GM12878 (cell line): ENCODE measurements at regions not wholly inside any gene's neighbourhood (a gene's known extent, or its start where the extent isn't known, plus 50 kb on each side); places are given as distances from the start of the nearest gene placed in this dataset.

ENCODE experiments used
- ATAC-seq: fragments of 200-7000 bp; cut with Tn5 transposase; 3 replicates; pipeline ENCODE4 v1.9.1; 2020; ENCODE audit warnings: mild to moderate bottlenecking, moderate library complexity
- BruUV-seq: library from RNA; stranded (reverse); fragments of 400-500 nt; replicated peaks from 2 replicates; lab custom pipeline; 2021; lab: Mats Ljungman, UMichigan
- CTCF ChIA-PET: fragments of 300-600 bp; sonication (Branson Sonifier 250); formaldehyde crosslinking; extraction: SDS; loops from one replicate; lab custom pipeline; 2021; ENCODE audit warnings: inconsistent platforms; lab: Yijun Ruan, JAX
- POLR2A ChIA-PET: fragments of 350-600 bp; formaldehyde crosslinking; extraction: SDS; loops from one replicate; lab custom pipeline; 2021; ENCODE audit warnings: inconsistent platforms; lab: Charles Lee
- RAD21 ChIA-PET: fragments of 300-600 bp; sonication (Branson Sonifier 250); formaldehyde crosslinking; loops from one replicate; lab custom pipeline; 2023; ENCODE audit warnings: antibody characterized with exemption; ENCODE audit not compliant: unreplicated experiment; lab: Charles Lee
- SMC1A ChIA-PET: fragments of 300-600 bp; sonication (Branson Sonifier 250); formaldehyde crosslinking; loops from one replicate; lab custom pipeline; 2023; ENCODE audit not compliant: unreplicated experiment, uncharacterized antibody; lab: Charles Lee
- DNase-seq: peaks from one replicate; pipeline ENCODE4 v3.0.0-alpha.2; 2011; ENCODE audit warnings: low read depth, low spot score
- FAIRE-seq: peaks from 3 replicates; lab custom pipeline; 2011; peaks lifted over from hg19 to GRCh38; lab: Jason Lieb, UNC
- H2AFZ ChIP-seq: 2 replicates; pipeline ENCODE4 v1.6.0; 2011; ENCODE audit warnings: low read depth, low read length, control low read depth; ENCODE audit not compliant: control insufficient read depth
- H3K27ac ChIP-seq: 2 replicates; pipeline ENCODE4 v1.5.1; 2011; ENCODE audit warnings: control low read depth; ENCODE audit not compliant: control insufficient read depth, insufficient read depth
- H3K27me3 ChIP-seq, 2 experiments: replicated peaks in 1 of 2; 2 replicates each; pipeline versions ENCODE4 v1.6.0 to v1.6.1; 2011; ENCODE audit warnings: low read length in 1 of 2; ENCODE audit not compliant: control insufficient read depth in 2 of 2, insufficient read depth in 2 of 2
- H3K36me3 ChIP-seq, 2 experiments: 2 replicates each; pipeline ENCODE4 v1.5.1; 2011; ENCODE audit warnings: low read length in 1 of 2; ENCODE audit not compliant: control insufficient read depth in 2 of 2, insufficient read depth in 2 of 2
- H3K4me1 ChIP-seq: 2 replicates; pipeline ENCODE4 v1.6.1; 2011; ENCODE audit warnings: mild to moderate bottlenecking, low read length, moderate library complexity, mixed read lengths; ENCODE audit not compliant: control insufficient read depth, insufficient read depth
- H3K4me2 ChIP-seq: 2 replicates; pipeline ENCODE4 v1.6.0; 2011; ENCODE audit warnings: control low read depth; ENCODE audit not compliant: control insufficient read depth, insufficient read depth
- H3K4me3 ChIP-seq: fragments of 200-600 bp; sonication (generic); 2 replicates; pipeline ENCODE4 v1.5.1; 2016
- H3K79me2 ChIP-seq: 2 replicates; pipeline ENCODE4 v1.6.0; 2011; ENCODE audit warnings: low read length; ENCODE audit not compliant: control insufficient read depth, insufficient read depth
- H3K9ac ChIP-seq: 2 replicates; pipeline ENCODE4 v1.8.0; 2011; ENCODE audit warnings: low read length, control low read depth, mixed read lengths; ENCODE audit not compliant: control insufficient read depth, insufficient read depth
- H3K9me3 ChIP-seq: replicated peaks from 3 replicates; pipeline ENCODE4 v1.5.1; 2011; ENCODE audit warnings: mild to moderate bottlenecking, low read length; ENCODE audit not compliant: control insufficient read depth, insufficient read depth
- H4K20me1 ChIP-seq: 2 replicates; pipeline ENCODE4 v1.6.0; 2011; ENCODE audit not compliant: control insufficient read depth, insufficient read depth
- BACH1 ChIP-seq: fragments of 450-650 bp; IDR thresholded peaks from 2 replicates; pipeline ENCODE4 v1.6.1; 2017; ENCODE audit warnings: mild to moderate bottlenecking, borderline replicate concordance
- CHD4 ChIP-seq: fragments of 200-600 bp; sonication (generic); IDR thresholded peaks from 2 replicates; pipeline ENCODE4 v1.6.1; 2016; ENCODE audit warnings: mild to moderate bottlenecking
- EGR1 ChIP-seq, 2 experiments: IDR thresholded peaks; 1 replicate in 1 of 2; 2 replicates in 1 of 2; pipeline ENCODE4 v1.6.1; 2011 to 2012; ENCODE audit warnings: low read depth in 2 of 2, low read length in 2 of 2, borderline replicate concordance in 1 of 2, mild to moderate bottlenecking in 1 of 2, moderate library complexity in 1 of 2
- HDAC6 ChIP-seq: fragments of 200-600 bp; sonication (generic); IDR thresholded peaks from one replicate; pipeline ENCODE4 v1.8.0; 2017; ENCODE audit warnings: antibody characterized with exemption; ENCODE audit not compliant: unreplicated experiment
- JUNB ChIP-seq: IDR thresholded peaks from 2 replicates; pipeline ENCODE4 v1.6.1; 2016; ENCODE audit warnings: antibody characterized with exemption, mild to moderate bottlenecking
- MXI1 ChIP-seq: fragments of 150-350 bp; IDR thresholded peaks from 2 replicates; pipeline ENCODE4 v1.6.1; 2011; ENCODE audit warnings: low read depth, mild to moderate bottlenecking, inconsistent platforms, low read length, improper control_type of control experiment
- PAX8 ChIP-seq: fragments of 450-650 bp; IDR thresholded peaks from 2 replicates; pipeline ENCODE4 v1.6.1; 2017; ENCODE audit warnings: mild to moderate bottlenecking, moderate library complexity
- SP1 ChIP-seq: IDR thresholded peaks from one replicate; pipeline ENCODE4 v1.6.1; 2011; ENCODE audit warnings: low read depth, low read length
- SREBF1 ChIP-seq: IDR thresholded peaks from 2 replicates; pipeline ENCODE4 v1.6.1; 2012; ENCODE audit warnings: mild to moderate bottlenecking, low read length
- TARDBP ChIP-seq: IDR thresholded peaks from 2 replicates; pipeline ENCODE4 v1.6.1; 2016; ENCODE audit warnings: borderline replicate concordance
- TCF7 ChIP-seq: IDR thresholded peaks from 2 replicates; pipeline ENCODE4 v1.6.1; 2014; ENCODE audit warnings: antibody characterized with exemption, borderline replicate concordance
- ZBED1 ChIP-seq: IDR thresholded peaks from 2 replicates; pipeline ENCODE4 v1.6.1; 2016; ENCODE audit warnings: borderline replicate concordance
- WGBS: methylation state at CpG from one replicate; pipeline ENCODE4 v1.1.6; 2016; ENCODE audit warnings: low lambda C conversion rate; ENCODE audit not compliant: insufficient replicate concordance, insufficient coverage; ENCODE audit errors: missing lambda C conversion rate; 5-methylcytosine and 5-hydroxymethylcytosine counted together
- in situ Hi-C: fragments of 300-500 bp; cut with MboI; formaldehyde crosslinking; loops from 9 replicates; pipeline ENCODE4 v1.14.3; 2018; ENCODE audit warnings: mixed read lengths
- intact Hi-C: fragments of 100-400 bp; cut with micrococcal nuclease; formaldehyde crosslinking; loops from one replicate; pipeline ENCODE4 v1.14.2; 2022; ENCODE audit not compliant: unreplicated experiment
- TF ChIP-seq, protein P1 (sequence below): IDR thresholded peaks from 2 replicates; pipeline ENCODE4 v1.6.1; 2011; ENCODE audit warnings: low read depth, mild to moderate bottlenecking, low read length, moderate library complexity, borderline replicate concordance; ENCODE audit errors: extremely low read depth
- TF ChIP-seq, protein P2 (sequence below): IDR thresholded peaks from 2 replicates; pipeline ENCODE4 v1.6.1; 2012; ENCODE audit warnings: low read depth, low read length, improper control_type of control experiment
- TF ChIP-seq, protein P3 (sequence below), 3 experiments: IDR thresholded peaks in 2 of 3; conservative IDR thresholded peaks in 1 of 3; 2 replicates each; pipeline ENCODE4 v1.5.1; 2011; ENCODE audit warnings: low read depth in 3 of 3, low read length in 3 of 3, mild to moderate bottlenecking in 3 of 3, control low read depth in 2 of 3, moderate library complexity in 2 of 3, inconsistent platforms in 1 of 3, mixed read lengths in 1 of 3; ENCODE audit not compliant: control insufficient read depth in 2 of 3, insufficient read depth in 1 of 3; ENCODE audit errors: extremely low read depth in 1 of 3
- TF ChIP-seq, protein P4 (sequence below): fragments of 450-650 bp; conservative IDR thresholded peaks from 2 replicates; pipeline ENCODE4 v1.6.1; 2017; ENCODE audit warnings: mild to moderate bottlenecking, moderate library complexity
- TF ChIP-seq, protein P5 (sequence below): fragments of 450-650 bp; IDR thresholded peaks from 2 replicates; pipeline ENCODE4 v1.6.1; 2017; ENCODE audit warnings: low read depth, mild to moderate bottlenecking, moderate library complexity

DNA sequence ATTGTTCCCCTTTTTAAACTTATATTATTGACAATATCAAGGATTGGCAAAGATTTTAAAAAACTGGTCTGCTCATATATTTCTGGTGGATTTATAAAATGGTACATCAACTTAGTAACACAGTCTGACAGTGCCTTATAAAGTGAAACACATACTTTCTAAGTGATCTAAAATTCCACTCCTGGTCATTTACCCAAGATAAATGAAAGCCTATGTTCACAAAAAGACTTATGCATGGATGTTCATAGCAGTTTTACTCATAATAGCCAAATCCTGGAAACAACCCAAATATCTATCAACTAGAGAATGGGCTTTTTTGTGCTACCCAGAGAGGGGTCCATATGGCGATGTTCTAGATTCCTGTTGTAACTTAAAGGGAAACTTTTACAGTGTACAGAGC is 222.4 kb upstream of the FAM83B start (continued):
- TF ChIP-seq EGR1 (IDR thresholded peaks at IDR 0.05; ENCODE audit: borderline replicate concordance in 1 of 2, low read depth in 2 of 2, low read length in 2 of 2) = no peak

DNA sequence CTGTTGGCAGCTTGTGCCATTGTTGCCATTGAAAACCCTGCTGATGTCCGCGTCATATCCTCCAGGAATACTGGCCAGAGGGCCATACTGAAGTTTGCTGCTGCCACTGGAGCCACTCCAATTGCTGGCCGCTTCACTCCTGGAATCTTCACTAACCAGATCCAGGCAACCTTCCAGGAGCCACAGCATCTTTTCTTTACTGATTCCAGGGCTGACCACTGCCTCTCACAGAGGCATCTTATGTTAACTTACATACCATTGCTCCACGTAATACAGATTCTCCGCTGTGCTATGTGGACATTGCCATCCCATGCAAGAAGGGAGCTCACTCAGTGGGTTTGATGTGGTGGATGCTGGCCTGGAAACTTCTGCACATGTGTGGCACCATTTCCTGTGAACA is 221.8 kb upstream of the FAM83B start:
- ChIA-PET POLR2A (no interaction called here), SMC1A (interaction anchor here (0.8 kb wide), 1 partner anchor 14 kb away, joined by 3 read pairs; no protein-coding TSS in a partner anchor), CTCF (no interaction called here), RAD21 (no interaction called here)
- no peak overlapping the region for H3K27ac ChIP-seq
- H3K27me3 ChIP-seq = no peaks in the 10 kb centered on the region
- no peaks in the 10 kb centered on the region for H3K4me1 ChIP-seq
- no peaks in the 10 kb centered on the region for H3K9me3 ChIP-seq
- in situ Hi-C loops (no loop called here), intact Hi-C loops (no loop called here)
- no peaks in the 10 kb centered on the region for H3K36me3 ChIP-seq
- H3K4me2 ChIP-seq = no peak overlapping the region
- no peak overlapping the region for H3K4me3 ChIP-seq
- DNase-seq (no peak), FAIRE-seq (no peak), ATAC-seq (no peak)
- no peak overlapping the region for H2AFZ ChIP-seq
- 73% methylated on average over 5 of the region's 5 CpGs for WGBS
- no peak overlapping the region for H3K9ac ChIP-seq
- BruUV-seq = no TSS peak
- no peaks in the 10 kb centered on the region for H3K79me2 ChIP-seq
- H4K20me1 ChIP-seq = no peaks in the 10 kb centered on the region
- TF ChIP-seq, protein P1, sequence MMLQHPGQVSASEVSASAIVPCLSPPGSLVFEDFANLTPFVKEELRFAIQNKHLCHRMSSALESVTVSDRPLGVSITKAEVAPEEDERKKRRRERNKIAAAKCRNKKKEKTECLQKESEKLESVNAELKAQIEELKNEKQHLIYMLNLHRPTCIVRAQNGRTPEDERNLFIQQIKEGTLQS = no peak
- TF ChIP-seq TARDBP (no peak), CHD4 (no peak), BACH1 (no peak), JUNB (no peak), SREBF1 (no peak), SP1 (no peak), MXI1 (no peak), TCF7 (no peak), PAX8 (no peak), ZBED1 (no peak), HDAC6 (no peak)
- TF ChIP-seq, protein P2, sequence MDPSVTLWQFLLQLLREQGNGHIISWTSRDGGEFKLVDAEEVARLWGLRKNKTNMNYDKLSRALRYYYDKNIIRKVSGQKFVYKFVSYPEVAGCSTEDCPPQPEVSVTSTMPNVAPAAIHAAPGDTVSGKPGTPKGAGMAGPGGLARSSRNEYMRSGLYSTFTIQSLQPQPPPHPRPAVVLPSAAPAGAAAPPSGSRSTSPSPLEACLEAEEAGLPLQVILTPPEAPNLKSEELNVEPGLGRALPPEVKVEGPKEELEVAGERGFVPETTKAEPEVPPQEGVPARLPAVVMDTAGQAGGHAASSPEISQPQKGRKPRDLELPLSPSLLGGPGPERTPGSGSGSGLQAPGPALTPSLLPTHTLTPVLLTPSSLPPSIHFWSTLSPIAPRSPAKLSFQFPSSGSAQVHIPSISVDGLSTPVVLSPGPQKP = no peak
- TF ChIP-seq, protein P3, sequence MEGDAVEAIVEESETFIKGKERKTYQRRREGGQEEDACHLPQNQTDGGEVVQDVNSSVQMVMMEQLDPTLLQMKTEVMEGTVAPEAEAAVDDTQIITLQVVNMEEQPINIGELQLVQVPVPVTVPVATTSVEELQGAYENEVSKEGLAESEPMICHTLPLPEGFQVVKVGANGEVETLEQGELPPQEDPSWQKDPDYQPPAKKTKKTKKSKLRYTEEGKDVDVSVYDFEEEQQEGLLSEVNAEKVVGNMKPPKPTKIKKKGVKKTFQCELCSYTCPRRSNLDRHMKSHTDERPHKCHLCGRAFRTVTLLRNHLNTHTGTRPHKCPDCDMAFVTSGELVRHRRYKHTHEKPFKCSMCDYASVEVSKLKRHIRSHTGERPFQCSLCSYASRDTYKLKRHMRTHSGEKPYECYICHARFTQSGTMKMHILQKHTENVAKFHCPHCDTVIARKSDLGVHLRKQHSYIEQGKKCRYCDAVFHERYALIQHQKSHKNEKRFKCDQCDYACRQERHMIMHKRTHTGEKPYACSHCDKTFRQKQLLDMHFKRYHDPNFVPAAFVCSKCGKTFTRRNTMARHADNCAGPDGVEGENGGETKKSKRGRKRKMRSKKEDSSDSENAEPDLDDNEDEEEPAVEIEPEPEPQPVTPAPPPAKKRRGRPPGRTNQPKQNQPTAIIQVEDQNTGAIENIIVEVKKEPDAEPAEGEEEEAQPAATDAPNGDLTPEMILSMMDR (IDR thresholded peaks at IDR 0.05 in 2 of 3, conservative IDR thresholded peaks at IDR 0.05 in 1 of 3; ENCODE audit: control insufficient read depth in 2 of 3, extremely low read depth in 1 of 3, insufficient read depth in 1 of 3, low read depth in 3 of 3, low read length in 3 of 3) = no peak
- TF ChIP-seq, protein P4, sequence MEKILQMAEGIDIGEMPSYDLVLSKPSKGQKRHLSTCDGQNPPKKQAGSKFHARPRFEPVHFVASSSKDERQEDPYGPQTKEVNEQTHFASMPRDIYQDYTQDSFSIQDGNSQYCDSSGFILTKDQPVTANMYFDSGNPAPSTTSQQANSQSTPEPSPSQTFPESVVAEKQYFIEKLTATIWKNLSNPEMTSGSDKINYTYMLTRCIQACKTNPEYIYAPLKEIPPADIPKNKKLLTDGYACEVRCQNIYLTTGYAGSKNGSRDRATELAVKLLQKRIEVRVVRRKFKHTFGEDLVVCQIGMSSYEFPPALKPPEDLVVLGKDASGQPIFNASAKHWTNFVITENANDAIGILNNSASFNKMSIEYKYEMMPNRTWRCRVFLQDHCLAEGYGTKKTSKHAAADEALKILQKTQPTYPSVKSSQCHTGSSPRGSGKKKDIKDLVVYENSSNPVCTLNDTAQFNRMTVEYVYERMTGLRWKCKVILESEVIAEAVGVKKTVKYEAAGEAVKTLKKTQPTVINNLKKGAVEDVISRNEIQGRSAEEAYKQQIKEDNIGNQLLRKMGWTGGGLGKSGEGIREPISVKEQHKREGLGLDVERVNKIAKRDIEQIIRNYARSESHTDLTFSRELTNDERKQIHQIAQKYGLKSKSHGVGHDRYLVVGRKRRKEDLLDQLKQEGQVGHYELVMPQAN = no peak
- TF ChIP-seq, protein P5, sequence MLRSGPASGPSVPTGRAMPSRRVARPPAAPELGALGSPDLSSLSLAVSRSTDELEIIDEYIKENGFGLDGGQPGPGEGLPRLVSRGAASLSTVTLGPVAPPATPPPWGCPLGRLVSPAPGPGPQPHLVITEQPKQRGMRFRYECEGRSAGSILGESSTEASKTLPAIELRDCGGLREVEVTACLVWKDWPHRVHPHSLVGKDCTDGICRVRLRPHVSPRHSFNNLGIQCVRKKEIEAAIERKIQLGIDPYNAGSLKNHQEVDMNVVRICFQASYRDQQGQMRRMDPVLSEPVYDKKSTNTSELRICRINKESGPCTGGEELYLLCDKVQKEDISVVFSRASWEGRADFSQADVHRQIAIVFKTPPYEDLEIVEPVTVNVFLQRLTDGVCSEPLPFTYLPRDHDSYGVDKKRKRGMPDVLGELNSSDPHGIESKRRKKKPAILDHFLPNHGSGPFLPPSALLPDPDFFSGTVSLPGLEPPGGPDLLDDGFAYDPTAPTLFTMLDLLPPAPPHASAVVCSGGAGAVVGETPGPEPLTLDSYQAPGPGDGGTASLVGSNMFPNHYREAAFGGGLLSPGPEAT = no peak
